ENCODE measurements at regions not wholly inside any gene's neighbourhood (a gene's known extent, or its start where the extent isn't known, plus 50 kb on each side); places are given as distances from the start of the nearest gene placed in this dataset.

- TF ChIP-seq CTCF (conservative IDR thresholded peaks at IDR 0.05; ENCODE audit: low read depth, low read length) (no peak), EZH2phosphoT487 (IDR thresholded peaks at IDR 0.05; ENCODE audit: borderline replicate concordance, low read length) (no peak), EZH2 (IDR thresholded peaks at IDR 0.05; ENCODE audit: low read length, unreplicated experiment) (no peak)
Observed at GRCh38 chr6:165805636-165806035, 142.6 kb upstream of the PDE10A start.
